ENCODE measurements at regions not wholly inside any gene's neighbourhood (a gene's known extent, or its start where the extent isn't known, plus 50 kb on each side); places are given as distances from the start of the nearest gene placed in this dataset.
A peak's percentile ranks its signal among the peaks of the same experiment; 100 is the strongest.

- no peak for DNase-seq
Observed at GRCh38 chr2:33788044-33788443, 188.9 kb upstream of the FAM98A start.

GRCh38 chr2:33786881-33787280 lies 187.8 kb upstream of the FAM98A start:
- DNase-seq: no peak

- no peak for DNase-seq
Observed at GRCh38 chr2:33785201-33786106, 186.4 kb upstream of the FAM98A start.

- no peak for DNase-seq
Observed at GRCh38 chr2:33784488-33784887, 185.4 kb upstream of the FAM98A start.

- no peak for DNase-seq
Observed at GRCh38 chr2:33782395-33783230, 183.5 kb upstream of the FAM98A start.

GRCh38 chr2:33777786-33778185 lies 178.7 kb upstream of the FAM98A start:
- DNase-seq: no peak

GRCh38 chr2:33775306-33775705 lies 176.2 kb upstream of the FAM98A start:
- no peak for DNase-seq

- no peak for DNase-seq
Observed at GRCh38 chr2:33770023-33770422, 170.9 kb upstream of the FAM98A start.

GRCh38 chr2:33766175-33766574 lies 167.1 kb upstream of the FAM98A start:
- no peak for DNase-seq

- peak; percentile 2 for DNase-seq
Observed at GRCh38 chr2:33765122-33765521, 166.0 kb upstream of the FAM98A start.

- DNase-seq: no peak
Observed at GRCh38 chr2:33764551-33764950, 165.5 kb upstream of the FAM98A start.

- DNase-seq: no peak
Observed at GRCh38 chr2:33763671-33764310, 164.7 kb upstream of the FAM98A start.

GRCh38 chr2:33762636-33763035 lies 163.5 kb upstream of the FAM98A start:
- DNase-seq: no peak

- DNase-seq: no peak
Observed at GRCh38 chr2:33746208-33746800, 147.2 kb upstream of the FAM98A start.

- no peak for DNase-seq
Observed at GRCh38 chr2:33735096-33735495, 136.0 kb upstream of the FAM98A start.

- DNase-seq: no peak
Observed at GRCh38 chr2:33730804-33731203, 131.7 kb upstream of the FAM98A start.

- no peak for DNase-seq
Observed at GRCh38 chr2:33730193-33730592, 131.1 kb upstream of the FAM98A start.

GRCh38 chr2:33729353-33729752 lies 130.3 kb upstream of the FAM98A start:
- DNase-seq: no peak

- DNase-seq: no peak
Observed at GRCh38 chr2:33728106-33728505, 129.0 kb upstream of the FAM98A start.

GRCh38 chr2:33727361-33728032 lies 128.4 kb upstream of the FAM98A start:
- DNase-seq: no peak

GRCh38 chr2:33726415-33726814 lies 127.3 kb upstream of the FAM98A start:
- no peak for DNase-seq

- no peak for DNase-seq
Observed at GRCh38 chr2:33723329-33723728, 124.2 kb upstream of the FAM98A start.

Measured in NCI-H345 (cell line).